GM18499 (cell line): ENCODE measurements at regions not wholly inside any gene's neighbourhood (a gene's known extent, or its start where the extent isn't known, plus 50 kb on each side); places are given as distances from the start of the nearest gene placed in this dataset.
"Not testable (repeated sequence)": the region's sequence is repeated elsewhere in the genome, so short reads cannot be mapped to it uniquely, and the experiment has no call there.

Experiments
- ATAC-seq: cut with Tn5 transposase; IDR thresholded peaks from one replicate; pipeline ENCODE4 v1.9.1; 2021; ENCODE audit warnings: moderate number of reproducible peaks; ENCODE audit not compliant: insufficient read depth, unreplicated experiment

DNA sequence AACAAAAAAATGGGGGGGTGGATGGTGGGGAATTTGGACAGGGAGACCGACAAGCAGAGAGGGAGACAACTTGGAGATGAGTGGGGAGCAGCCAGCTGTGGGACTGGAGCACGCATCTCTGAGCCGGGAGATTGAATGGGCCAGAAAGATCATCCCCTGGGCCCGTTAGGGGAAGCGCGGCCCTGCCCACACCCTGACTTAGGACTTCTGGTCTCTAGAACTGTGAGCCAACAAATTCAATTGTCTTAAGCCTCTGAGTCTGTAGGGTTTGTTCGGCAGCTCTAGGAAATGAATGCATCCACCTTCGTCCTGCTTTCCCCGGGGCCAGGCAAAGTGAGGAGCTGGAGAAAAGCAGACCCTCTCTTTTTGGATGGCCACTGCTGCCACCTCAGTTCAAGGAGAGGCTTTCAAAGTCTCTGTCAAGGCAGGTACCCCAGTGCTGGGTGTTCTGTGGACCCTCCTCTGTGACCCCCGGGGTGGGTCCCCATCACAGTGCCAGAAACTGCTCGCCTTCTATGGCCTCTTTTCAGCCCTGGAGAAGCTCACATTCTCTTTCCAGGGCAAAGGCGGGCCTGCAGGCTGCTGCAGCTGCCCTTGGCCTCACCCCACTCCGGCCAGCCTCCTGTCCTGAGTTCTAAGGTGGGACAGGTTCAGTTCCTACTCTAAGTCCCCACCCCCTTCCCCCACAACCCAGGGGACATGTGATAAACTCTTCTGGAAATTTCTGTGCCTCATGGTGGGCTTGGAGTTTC, 423.2 kb downstream of the RPS24 start:
- ATAC-seq, result no peak

GRCh38 chr10:78457804-78458482, 424.3 kb downstream of the RPS24 start:
- ATAC-seq, result no peak

DNA sequence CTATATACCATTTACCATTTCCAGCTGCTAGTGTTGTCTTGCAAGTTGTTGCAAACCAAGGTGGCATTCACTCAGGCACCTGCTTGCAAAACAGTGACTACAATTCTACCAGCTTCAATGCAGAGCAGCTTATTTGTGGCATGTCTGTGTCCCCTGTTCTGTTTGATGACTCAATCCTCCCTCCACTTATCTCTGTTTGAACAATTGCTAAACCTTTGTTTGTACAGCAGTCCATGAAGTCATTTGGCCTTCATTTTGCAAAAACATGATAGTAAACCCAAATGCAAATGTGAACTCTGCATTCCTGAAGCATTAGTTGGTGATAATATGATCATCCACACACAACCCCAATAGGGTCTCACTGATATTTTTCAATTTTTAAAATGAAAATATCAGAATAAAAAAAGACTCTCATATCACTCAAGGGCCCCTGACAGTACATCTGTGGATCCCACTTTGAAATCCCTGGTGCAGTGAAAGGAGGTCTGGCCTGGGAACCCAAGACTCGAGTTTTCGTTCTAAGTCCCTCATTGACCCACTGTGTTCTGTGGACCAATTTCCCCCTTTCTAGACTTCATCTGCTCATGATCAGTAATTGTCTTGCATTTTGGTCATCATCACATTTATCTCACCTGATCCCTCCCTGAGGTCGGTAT, 425.4 kb downstream of the RPS24 start:
- ATAC-seq, result no peak

DNA sequence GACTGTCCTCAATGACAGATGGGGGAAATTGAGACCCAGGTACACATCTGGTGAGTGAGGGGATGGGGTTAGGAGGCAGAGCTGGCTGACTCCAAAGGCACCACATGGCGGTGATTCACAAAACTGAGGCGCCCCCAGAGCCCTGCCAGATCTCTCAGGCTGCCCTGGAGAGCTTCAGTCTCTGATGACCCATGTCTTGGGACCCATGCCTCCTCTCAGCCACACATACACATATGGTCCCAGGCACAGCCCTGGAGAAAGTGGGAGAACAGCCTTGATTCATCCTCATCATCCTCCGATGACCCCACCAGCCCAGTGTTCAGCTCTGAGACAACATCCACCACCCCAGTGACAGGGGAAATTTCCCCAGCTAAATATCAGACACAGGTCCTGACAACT, 426.0 kb downstream of the RPS24 start:
- no peak for ATAC-seq

- ATAC-seq, result no peak
Observed at GRCh38 chr10:78460204-78460603, 426.5 kb downstream of the RPS24 start.

GRCh38 chr10:78461333-78461732, 427.7 kb downstream of the RPS24 start:
- ATAC-seq, result no peak

DNA sequence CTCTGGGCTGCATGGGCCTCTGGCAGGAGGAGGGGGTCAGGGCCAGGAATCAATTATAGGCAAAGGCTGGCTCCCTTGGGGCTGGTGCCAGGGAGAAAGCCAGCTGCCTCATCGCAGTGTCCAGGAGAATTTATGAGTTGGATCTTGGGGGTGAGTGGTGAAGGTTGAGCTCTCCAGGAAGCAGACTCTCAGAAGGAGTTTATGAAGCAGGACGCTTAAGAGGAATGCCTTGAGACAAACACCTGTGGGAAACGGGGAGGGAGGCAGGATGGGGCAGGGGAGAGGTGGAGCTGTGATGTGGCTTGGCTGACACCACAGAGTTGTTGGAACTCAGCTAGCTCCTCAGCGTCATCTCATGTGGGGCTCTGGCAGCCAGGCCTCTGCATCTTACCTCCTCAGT, 428.5 kb downstream of the RPS24 start:
- ATAC-seq, result no peak

DNA sequence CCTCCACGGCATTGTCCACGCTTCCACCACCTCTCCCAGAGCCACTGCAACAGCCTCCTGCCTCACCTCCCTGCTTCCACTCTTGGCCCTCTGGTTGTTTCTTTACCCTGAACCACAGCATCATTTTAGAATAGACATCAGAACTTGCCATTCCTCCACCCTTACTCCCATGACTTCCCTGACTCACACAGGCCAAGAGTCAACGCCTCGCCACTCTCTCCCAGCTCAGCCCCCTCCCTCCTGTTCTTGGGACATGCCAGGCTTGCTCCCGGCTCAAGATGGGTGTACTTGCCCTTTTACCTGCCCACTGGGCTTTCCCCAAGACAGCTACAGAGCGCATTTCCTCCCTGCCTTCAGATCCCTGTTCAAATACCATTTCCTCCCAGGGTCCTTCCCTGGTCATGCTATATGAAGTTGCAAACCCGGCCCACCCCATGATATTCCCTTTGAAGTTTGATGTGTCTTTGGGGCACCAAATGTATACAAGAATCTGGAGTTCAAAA, 429.1 kb downstream of the RPS24 start:
- ATAC-seq, result no peak

- ATAC-seq, result no peak
Observed at GRCh38 chr10:78464118-78464855, 430.6 kb downstream of the RPS24 start.

- no peak for ATAC-seq
Observed at GRCh38 chr10:78464856-78465267, 431.2 kb downstream of the RPS24 start.

- no peak for ATAC-seq
Observed at GRCh38 chr10:78465431-78465830, 431.8 kb downstream of the RPS24 start.

- no peak for ATAC-seq
Observed at GRCh38 chr10:78467496-78468106, 433.9 kb downstream of the RPS24 start.

DNA sequence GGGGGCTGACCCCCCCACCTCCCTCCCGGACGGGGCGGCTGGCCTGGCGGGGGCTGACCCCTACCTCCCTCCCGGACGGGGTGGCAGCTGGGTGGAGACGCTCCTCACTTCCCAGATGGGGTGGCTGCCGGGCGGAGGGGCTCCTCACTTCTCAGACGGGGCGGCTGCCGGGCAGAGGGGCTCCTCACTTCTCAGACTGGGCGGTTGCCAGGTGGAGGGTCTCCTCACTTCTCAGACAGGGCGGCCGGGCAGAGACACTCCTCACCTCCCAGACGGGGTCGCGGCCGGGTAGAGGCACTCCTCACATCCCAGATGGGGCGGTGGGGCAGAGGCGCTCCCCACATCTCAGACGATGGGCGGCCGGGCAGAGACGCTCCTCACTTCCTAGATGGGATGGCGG, 435.1 kb downstream of the RPS24 start:
- ATAC-seq, result not testable (repeated sequence)

DNA sequence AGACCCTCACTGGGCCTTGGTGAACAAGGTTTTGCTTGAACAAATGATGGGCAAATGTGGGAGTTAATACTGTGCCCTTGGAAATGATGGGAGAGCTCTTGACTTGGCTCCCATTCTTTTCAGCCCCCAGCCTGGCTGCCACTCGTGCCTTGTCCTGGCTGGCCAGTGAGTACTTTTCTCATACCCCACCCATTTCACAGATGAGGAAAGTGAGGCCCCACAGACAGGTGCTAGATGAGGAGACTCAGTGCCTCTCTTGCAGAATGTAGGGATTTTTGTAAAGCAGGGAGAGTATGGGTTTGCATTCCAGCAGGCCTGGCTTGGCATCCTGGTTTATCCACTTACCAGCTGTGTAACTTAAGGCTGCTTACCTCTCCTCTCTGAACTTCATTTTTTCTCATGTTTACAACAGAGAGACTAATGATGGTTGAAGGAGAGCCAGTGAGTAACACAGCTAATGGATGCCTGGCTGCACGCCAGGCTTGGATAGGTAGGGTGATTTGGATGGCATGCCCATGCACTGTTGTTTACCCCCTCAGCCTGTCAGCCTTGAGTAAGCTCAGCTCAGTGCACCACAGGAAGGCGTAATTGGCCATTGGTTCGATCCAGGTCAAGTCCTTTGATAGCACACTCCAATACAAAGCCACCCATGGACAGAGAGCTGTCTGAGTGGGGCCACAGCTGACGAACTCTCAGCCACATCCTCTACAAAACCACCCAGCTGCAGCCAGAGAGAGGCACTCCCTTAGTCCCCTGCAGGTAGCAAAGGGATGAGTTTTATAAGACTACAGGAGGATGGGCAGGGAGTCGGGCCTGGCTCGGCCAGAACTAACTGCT, 436.8 kb downstream of the RPS24 start:
- no peak for ATAC-seq

DNA sequence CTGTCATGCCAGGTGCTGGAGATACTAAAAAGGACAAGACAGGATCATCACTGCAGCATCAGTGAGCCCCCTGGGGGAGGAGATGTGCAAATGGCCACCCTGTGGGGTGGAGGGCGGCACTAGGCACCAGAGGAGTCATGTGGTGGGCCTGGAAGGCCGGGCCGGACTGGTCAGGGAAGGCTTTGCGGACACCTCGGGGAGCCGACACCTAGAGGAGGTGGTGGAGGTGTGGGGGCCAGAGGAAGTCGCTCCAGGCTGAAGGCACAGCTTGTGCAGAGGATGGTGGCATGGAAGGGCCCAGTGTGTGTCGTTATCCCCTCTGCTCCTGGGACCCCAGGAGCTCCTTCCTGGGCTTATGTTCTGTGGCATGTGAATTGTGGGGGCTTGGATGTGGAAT, 437.7 kb downstream of the RPS24 start:
- no peak for ATAC-seq

DNA sequence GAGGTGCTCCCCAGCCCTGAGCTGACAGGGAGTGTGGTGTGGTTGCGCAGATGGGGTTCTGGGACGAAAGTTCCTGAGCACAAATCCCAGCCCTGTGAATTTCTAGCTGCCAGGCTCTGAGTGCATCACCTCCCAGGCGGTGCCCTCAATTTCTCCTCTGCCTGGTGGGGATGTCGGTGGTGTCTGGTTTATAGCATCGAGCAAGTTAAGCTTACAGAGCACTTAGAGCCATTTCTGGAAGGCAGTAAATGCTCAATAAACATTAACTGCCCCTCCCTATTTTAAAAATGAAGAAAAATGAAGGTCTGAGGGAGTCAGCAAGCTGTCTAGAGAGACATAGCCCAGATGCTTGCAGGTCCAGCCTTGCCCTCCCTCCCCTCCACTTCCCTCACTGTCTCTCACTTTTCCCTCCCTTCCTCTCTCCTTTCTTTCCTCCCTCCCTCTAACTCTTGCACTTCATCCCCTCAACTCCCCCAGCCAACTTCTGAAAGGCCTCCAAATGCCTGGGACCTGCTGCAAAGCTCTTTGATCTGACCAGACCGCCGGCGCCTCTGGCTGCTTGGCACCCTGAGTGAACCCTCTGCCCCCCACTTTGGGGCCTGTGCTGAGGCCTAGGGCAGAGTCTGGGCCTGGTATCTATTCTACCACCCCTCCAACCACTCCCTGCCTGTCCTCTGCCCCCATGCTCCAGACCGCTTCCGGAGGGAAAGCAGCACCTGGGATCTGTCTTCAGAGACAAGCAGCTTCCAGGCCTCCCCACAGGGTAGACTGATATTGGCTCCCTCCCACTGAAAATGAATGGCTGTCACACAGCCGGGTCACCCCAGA, 438.3 kb downstream of the RPS24 start:
- no peak for ATAC-seq

- no peak for ATAC-seq
Observed at GRCh38 chr10:78472551-78472890, 438.9 kb downstream of the RPS24 start.

GRCh38 chr10:78473006-78473405, 439.3 kb downstream of the RPS24 start:
- no peak for ATAC-seq

DNA sequence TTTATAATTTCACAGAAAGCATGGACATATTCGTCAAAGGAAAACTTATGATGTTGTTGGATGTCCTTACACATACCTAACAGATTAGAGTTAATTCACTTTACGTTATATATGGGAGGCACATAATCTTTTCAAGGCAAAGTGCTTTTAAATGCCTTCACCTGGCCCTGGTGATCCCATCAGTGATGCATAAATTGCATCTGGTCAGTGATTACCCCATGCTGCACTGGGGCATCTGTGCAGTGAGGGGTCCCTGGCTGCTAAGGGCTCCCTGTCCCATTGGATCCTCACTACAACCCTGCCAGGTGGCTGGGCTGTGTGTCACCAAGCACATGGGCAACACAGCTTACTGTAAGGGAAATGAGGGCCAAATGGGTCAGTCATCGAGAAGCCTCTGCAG, 441.1 kb downstream of the RPS24 start:
- no peak for ATAC-seq
